GM23338 (cell line): ENCODE measurements at regions not wholly inside any gene's neighbourhood (a gene's known extent, or its start where the extent isn't known, plus 50 kb on each side); places are given as distances from the start of the nearest gene placed in this dataset.

Source experiments
- CREB1 ChIP-seq: fragments of 250-450 bp; sonication (Bioruptor Pico); IDR thresholded peaks from 2 replicates; pipeline ENCODE4 v1.5.0; 2020; ENCODE audit warnings: low read depth, mild to moderate bottlenecking, moderate library complexity
- EZH2 ChIP-seq: fragments of 200-600 bp; sonication (generic); IDR thresholded peaks from one replicate; pipeline ENCODE4 v1.8.0; 2017; ENCODE audit warnings: antibody characterized with exemption, mild to moderate bottlenecking, low read depth; ENCODE audit not compliant: unreplicated experiment
- EZH2phosphoT487 ChIP-seq: fragments of 200-600 bp; sonication (generic); IDR thresholded peaks from one replicate; pipeline ENCODE4 v1.8.1; 2018; ENCODE audit warnings: antibody characterized with exemption; ENCODE audit not compliant: unreplicated experiment
- JUNB ChIP-seq: IDR thresholded peaks from one replicate; pipeline ENCODE4 v1.6.1; 2016; ENCODE audit warnings: antibody characterized with exemption; ENCODE audit not compliant: unreplicated experiment
- POLR2AphosphoS5 ChIP-seq: IDR thresholded peaks from 2 replicates; pipeline ENCODE4 v1.6.1; 2016; ENCODE audit warnings: antibody characterized with exemption, low read depth

GRCh38 chr2:105584435-105585010 is 160.2 kb upstream of the NCK2 start:
- TF ChIP-seq POLR2AphosphoS5 (no peak), JUNB (no peak), EZH2 (no peak), EZH2phosphoT487 (no peak), CREB1 (no peak)
